HL-60 (cell line): ENCODE measurements at regions not wholly inside any gene's neighbourhood (a gene's known extent, or its start where the extent isn't known, plus 50 kb on each side); places are given as distances from the start of the nearest gene placed in this dataset.

ENCODE experiments used
- DNase-seq, 2 experiments: peaks; one replicate each; pipeline ENCODE4 v3.0.0-alpha.2; 2010 to 2020; ENCODE audit warnings: low read depth in 1 of 2, low spot score in 1 of 2
- H3K27ac ChIP-seq: fragments of 250-450 bp; sonication (Bioruptor Pico); replicated peaks from 2 replicates; pipeline ENCODE4 v1.5.1; 2020; ENCODE audit warnings: mild to moderate bottlenecking, moderate library complexity
- H3K27me3 ChIP-seq: fragments of 250-450 bp; sonication (Bioruptor Pico); 2 replicates; pipeline ENCODE4 v1.5.1; 2021; ENCODE audit warnings: mild to moderate bottlenecking, moderate library complexity; ENCODE audit not compliant: insufficient read depth, poor library complexity, severe bottlenecking
- H3K4me3 ChIP-seq: replicated peaks from 2 replicates; pipeline ENCODE4 v1.5.1; 2011; ENCODE audit warnings: mild to moderate bottlenecking, control low read depth, low read length; ENCODE audit not compliant: insufficient read depth
- GABPA ChIP-seq: IDR thresholded peaks from 2 replicates; pipeline ENCODE4 v1.6.1; 2012; ENCODE audit warnings: low read depth
- POLR2AphosphoS5 ChIP-seq: IDR thresholded peaks from 2 replicates; pipeline ENCODE4 v1.6.1; 2012; ENCODE audit warnings: low read depth
- SPI1 ChIP-seq: IDR thresholded peaks from 2 replicates; pipeline ENCODE4 v1.6.1; 2012; ENCODE audit warnings: low read depth, mild to moderate bottlenecking, borderline replicate concordance
- TF ChIP-seq, protein P1 (sequence below): IDR thresholded peaks from one replicate; pipeline ENCODE4 v1.5.1; 2011; ENCODE audit warnings: low read length, control low read depth, inconsistent platforms; ENCODE audit not compliant: insufficient read depth
- TF ChIP-seq, protein P2 (sequence below): IDR thresholded peaks from 2 replicates; pipeline ENCODE4 v1.6.1; 2012; ENCODE audit warnings: low read depth; ENCODE audit not compliant: insufficient replicate concordance

DNA sequence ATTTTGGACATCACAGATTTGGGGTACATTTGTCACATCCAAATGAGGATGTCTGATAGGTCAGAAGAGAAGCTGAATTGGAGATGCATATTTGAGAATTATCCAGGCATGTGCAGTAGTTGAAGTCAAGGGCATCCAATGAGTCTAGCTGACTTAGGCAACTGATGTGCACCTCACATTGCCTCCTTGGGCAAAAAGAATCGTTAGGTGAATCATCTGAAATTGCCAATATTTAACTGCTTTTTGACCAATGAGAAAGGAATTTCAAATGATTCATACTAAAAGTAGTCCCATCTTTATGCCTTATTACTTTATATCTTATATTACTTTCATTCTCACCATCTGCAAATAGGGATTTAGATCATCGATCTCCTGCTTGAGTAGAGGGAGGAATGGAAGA, 117.7 kb downstream of the CD47 start:
- H3K27me3 ChIP-seq: no peaks in the 10 kb centered on the region
- H3K4me3 ChIP-seq: no peak overlapping the region
- no peak overlapping the region for H3K27ac ChIP-seq
- TF ChIP-seq, protein P1, sequence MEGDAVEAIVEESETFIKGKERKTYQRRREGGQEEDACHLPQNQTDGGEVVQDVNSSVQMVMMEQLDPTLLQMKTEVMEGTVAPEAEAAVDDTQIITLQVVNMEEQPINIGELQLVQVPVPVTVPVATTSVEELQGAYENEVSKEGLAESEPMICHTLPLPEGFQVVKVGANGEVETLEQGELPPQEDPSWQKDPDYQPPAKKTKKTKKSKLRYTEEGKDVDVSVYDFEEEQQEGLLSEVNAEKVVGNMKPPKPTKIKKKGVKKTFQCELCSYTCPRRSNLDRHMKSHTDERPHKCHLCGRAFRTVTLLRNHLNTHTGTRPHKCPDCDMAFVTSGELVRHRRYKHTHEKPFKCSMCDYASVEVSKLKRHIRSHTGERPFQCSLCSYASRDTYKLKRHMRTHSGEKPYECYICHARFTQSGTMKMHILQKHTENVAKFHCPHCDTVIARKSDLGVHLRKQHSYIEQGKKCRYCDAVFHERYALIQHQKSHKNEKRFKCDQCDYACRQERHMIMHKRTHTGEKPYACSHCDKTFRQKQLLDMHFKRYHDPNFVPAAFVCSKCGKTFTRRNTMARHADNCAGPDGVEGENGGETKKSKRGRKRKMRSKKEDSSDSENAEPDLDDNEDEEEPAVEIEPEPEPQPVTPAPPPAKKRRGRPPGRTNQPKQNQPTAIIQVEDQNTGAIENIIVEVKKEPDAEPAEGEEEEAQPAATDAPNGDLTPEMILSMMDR: no peak
- TF ChIP-seq POLR2AphosphoS5 (no peak), SPI1 (no peak), GABPA (no peak)
- TF ChIP-seq, protein P2, sequence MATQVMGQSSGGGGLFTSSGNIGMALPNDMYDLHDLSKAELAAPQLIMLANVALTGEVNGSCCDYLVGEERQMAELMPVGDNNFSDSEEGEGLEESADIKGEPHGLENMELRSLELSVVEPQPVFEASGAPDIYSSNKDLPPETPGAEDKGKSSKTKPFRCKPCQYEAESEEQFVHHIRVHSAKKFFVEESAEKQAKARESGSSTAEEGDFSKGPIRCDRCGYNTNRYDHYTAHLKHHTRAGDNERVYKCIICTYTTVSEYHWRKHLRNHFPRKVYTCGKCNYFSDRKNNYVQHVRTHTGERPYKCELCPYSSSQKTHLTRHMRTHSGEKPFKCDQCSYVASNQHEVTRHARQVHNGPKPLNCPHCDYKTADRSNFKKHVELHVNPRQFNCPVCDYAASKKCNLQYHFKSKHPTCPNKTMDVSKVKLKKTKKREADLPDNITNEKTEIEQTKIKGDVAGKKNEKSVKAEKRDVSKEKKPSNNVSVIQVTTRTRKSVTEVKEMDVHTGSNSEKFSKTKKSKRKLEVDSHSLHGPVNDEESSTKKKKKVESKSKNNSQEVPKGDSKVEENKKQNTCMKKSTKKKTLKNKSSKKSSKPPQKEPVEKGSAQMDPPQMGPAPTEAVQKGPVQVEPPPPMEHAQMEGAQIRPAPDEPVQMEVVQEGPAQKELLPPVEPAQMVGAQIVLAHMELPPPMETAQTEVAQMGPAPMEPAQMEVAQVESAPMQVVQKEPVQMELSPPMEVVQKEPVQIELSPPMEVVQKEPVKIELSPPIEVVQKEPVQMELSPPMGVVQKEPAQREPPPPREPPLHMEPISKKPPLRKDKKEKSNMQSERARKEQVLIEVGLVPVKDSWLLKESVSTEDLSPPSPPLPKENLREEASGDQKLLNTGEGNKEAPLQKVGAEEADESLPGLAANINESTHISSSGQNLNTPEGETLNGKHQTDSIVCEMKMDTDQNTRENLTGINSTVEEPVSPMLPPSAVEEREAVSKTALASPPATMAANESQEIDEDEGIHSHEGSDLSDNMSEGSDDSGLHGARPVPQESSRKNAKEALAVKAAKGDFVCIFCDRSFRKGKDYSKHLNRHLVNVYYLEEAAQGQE: no peak
- no peak for DNase-seq

DNA sequence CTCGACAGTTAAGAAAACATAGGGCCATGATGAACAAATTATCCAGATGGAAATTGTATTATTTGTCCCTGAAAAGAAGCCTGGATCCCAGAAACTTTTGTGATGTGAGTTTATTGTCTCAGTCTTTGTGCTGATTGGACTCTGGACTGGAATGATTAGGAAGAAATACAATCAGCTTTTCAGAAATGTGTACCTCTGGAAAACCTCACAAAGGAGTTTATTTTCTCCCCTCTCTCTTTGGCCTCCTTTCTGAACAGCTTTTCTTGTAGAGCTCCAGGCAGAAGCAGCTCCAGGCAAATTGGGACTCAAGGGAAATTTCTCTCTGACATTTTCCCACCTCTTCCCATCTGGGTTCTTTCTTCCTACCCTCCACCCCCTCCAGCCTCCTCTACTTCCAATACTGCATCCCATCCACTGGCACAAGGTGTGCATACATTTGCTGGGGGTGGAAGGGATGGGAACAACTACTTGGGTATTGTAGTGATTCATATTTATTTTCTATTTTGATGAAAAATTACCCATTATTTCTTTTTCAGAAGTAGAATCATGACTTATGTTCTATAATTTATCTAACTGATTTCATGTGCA, 119.7 kb downstream of the CD47 start:
- TF ChIP-seq POLR2AphosphoS5: no peak
- TF ChIP-seq, protein P1: no peak
- no peak for TF ChIP-seq SPI1
- TF ChIP-seq GABPA: no peak
- TF ChIP-seq, protein P2: no peak
- DNase-seq: no peak
- Histone ChIP-seq H3K27me3 (no peaks in the 10 kb centered on the region), H3K27ac (no peak overlapping the region), H3K4me3 (no peak overlapping the region)

DNA sequence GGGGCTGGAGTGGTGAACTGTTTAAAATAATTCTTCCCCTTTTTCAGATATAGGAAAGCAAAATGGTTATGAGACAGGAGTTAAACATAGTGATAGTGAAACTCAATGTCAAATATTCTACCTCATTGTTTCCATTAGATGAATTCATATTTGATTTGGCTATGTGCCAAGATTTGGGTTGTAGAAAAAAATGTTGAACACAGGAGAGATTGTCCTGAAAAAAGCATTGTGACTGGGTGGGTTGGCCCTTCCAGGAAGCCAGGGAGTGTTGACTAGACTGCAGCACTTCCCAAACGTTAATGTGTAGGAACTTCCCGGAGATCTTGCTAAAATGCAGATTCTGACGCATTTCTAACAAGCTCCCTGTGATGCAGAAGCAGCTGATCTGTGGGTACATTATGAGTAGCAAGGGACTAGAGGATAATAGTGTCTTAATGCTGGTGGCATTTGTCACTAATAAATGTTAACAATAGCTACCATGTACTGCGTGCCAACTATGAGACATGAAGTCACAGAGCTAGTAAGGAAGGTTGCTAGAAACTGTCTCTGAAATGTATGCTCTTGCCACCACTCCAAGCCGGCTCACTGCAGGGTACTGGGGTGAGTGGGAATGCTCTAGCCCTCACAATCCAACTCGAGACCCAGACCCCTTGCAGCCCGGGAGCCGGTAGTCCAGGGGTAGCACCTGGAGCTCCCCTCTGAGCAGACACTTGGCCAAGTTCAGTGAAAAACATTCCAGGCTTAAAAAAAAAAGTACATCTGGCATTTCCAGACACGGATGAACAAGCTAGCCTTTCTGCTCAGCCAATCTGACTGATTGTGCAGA, 120.6 kb downstream of the CD47 start:
- Histone ChIP-seq H3K4me3 (no peak overlapping the region), H3K27me3 (no peaks in the 10 kb centered on the region), H3K27ac (no peak overlapping the region)
- TF ChIP-seq, protein P1: no peak
- TF ChIP-seq SPI1: no peak
- TF ChIP-seq, protein P2: no peak
- no peak for TF ChIP-seq GABPA
- TF ChIP-seq POLR2AphosphoS5: no peak
- no peak for DNase-seq
